Activated B cell treated with CpG ODN at 0.5 μM for 24 hours (primary cell): ENCODE measurements at regions not wholly inside any gene's neighbourhood (a gene's known extent, or its start where the extent isn't known, plus 50 kb on each side); places are given as distances from the start of the nearest gene placed in this dataset.
A peak's percentile ranks its signal among the peaks of the same experiment; 100 is the strongest.

ENCODE experiments used
- ATAC-seq: fragments of 200-7000 bp; cut with Tn5 transposase; one replicate; pipeline ENCODE4 v1.10.0; 2021; ENCODE audit warnings: low read depth, mild to moderate bottlenecking, moderate library complexity
- CTCF ChIA-PET: fragments of 350-600 bp; sonication (Branson Sonifier 250); formaldehyde crosslinking; loops from one replicate; lab custom pipeline; 2021; ENCODE audit warnings: antibody characterized with exemption; lab: Charles Lee
- POLR2A ChIA-PET: fragments of 350-600 bp; sonication (Branson Sonifier 250); formaldehyde crosslinking; loops from one replicate; lab custom pipeline; 2021; ENCODE audit warnings: antibody characterized with exemption; lab: Charles Lee
- DNase-seq: peaks from one replicate; pipeline ENCODE4 v3.0.0; 2022
- H3K27ac Mint-ChIP-seq: one replicate; pipeline ENCODE4 v1.8.0; 2020; ENCODE audit warnings: mixed read lengths
- H3K27me3 Mint-ChIP-seq: one replicate; pipeline ENCODE4 v1.8.0; 2021; ENCODE audit warnings: mixed read lengths
- H3K36me3 Mint-ChIP-seq: one replicate; pipeline ENCODE4 v1.8.0; 2021; ENCODE audit warnings: low read depth, mixed read lengths
- H3K4me1 Mint-ChIP-seq: one replicate; pipeline ENCODE4 v1.8.0; 2021; ENCODE audit warnings: mixed read lengths
- H3K4me3 Mint-ChIP-seq: one replicate; pipeline ENCODE4 v1.8.0; 2020; ENCODE audit warnings: mild to moderate bottlenecking, mixed read lengths
- H3K9me3 Mint-ChIP-seq: one replicate; pipeline ENCODE4 v1.8.0; 2020; ENCODE audit warnings: mixed read lengths
- intact Hi-C: fragments of 100-400 bp; cut with micrococcal nuclease; formaldehyde crosslinking; loops from one replicate; pipeline ENCODE4 v1.15.1; 2024
- TF ChIP-seq, protein P1 (sequence below): fragments of 200-600 bp; IDR thresholded peaks from one replicate; pipeline ENCODE4 v1.8.0; 2022; ENCODE audit warnings: antibody characterized with exemption, mild to moderate bottlenecking

DNA sequence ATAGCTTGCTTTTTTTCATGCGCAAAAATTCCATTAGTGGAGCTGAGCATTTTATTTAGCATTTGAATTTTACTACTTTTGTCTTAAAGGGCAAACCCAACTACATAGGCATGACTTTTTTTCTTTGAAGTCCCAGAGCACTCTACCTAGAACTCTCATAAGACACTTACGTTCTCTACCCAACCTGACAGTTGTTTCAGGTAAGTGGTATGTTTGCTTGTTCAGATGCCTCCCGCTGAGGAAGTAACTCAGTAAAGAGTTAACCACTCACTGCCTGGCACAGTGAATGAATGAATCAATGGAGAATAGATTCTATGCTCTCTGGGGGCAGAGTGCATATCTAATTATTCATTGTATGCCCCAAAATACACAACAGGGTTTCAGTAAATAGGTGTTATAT is 212.3 kb upstream of the PRDM1 start:
- no peak for DNase-seq
- H3K4me1 Mint-ChIP-seq = peaks cover 60% of the 10 kb centered on the region
- TF ChIP-seq, protein P1, sequence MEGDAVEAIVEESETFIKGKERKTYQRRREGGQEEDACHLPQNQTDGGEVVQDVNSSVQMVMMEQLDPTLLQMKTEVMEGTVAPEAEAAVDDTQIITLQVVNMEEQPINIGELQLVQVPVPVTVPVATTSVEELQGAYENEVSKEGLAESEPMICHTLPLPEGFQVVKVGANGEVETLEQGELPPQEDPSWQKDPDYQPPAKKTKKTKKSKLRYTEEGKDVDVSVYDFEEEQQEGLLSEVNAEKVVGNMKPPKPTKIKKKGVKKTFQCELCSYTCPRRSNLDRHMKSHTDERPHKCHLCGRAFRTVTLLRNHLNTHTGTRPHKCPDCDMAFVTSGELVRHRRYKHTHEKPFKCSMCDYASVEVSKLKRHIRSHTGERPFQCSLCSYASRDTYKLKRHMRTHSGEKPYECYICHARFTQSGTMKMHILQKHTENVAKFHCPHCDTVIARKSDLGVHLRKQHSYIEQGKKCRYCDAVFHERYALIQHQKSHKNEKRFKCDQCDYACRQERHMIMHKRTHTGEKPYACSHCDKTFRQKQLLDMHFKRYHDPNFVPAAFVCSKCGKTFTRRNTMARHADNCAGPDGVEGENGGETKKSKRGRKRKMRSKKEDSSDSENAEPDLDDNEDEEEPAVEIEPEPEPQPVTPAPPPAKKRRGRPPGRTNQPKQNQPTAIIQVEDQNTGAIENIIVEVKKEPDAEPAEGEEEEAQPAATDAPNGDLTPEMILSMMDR = no peak
- no peak for ATAC-seq
- H3K36me3 Mint-ChIP-seq = no peaks in the 10 kb centered on the region
- no peaks in the 10 kb centered on the region for H3K9me3 Mint-ChIP-seq
- H3K27me3 Mint-ChIP-seq = peaks cover 3% of the 10 kb centered on the region
- CTCF ChIA-PET = no interaction called here
- intact Hi-C loops = no loop called here
- H3K4me3 Mint-ChIP-seq = no peak overlapping the region
- POLR2A ChIA-PET = interaction anchor here (0.7 to 1.1 kb wide), 2 partner anchors 11 to 120 kb away, joined by 3 to 4 read pairs; no protein-coding TSS in a partner anchor
- H3K27ac Mint-ChIP-seq = peak overlapping the region; percentile 30

DNA sequence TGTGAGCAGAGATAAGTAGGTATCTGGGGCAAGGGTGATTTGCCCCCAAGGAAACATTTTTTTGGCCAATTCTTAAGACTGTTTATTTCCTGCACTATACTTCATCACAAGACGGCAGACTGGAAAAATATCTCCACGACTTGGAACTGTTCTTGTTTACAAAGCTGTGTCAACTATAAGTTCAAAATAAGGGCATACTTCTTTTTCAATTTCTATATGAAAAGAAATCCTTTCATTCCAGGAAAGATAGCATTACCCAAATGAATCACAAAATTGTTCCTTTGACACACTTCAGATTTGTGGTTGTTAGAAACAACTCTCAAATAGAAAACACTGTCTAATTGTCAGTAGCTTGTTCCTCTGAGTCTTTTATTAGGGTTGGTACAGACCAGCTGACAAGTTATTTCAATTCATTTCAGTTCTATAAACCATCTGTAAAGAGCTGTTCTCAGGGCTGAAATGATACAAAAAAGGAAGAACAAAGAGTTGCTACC is 212.9 kb upstream of the PRDM1 start:
- DNase-seq (no peak), ATAC-seq (no peak)
- Mint-ChIP-seq H3K9me3 (no peaks in the 10 kb centered on the region), H3K36me3 (no peaks in the 10 kb centered on the region), H3K4me1 (peaks cover 63% of the 10 kb centered on the region), H3K27ac (peak overlapping the region; percentile 30), H3K27me3 (peaks cover 3% of the 10 kb centered on the region), H3K4me3 (no peak overlapping the region)
- TF ChIP-seq, protein P1 = no peak
- intact Hi-C loops = no loop called here
- CTCF ChIA-PET = no interaction called here
- POLR2A ChIA-PET = interaction anchor here (0.7 to 1.1 kb wide), 2 partner anchors 10 to 121 kb away, joined by 3 to 4 read pairs; no protein-coding TSS in a partner anchor

- ChIA-PET CTCF (no interaction called here), POLR2A (no interaction called here)
- H3K27ac Mint-ChIP-seq = no peak overlapping the region
- no peak for ATAC-seq
- no peaks in the 10 kb centered on the region for H3K36me3 Mint-ChIP-seq
- DNase-seq = no peak
- H3K4me1 Mint-ChIP-seq = peaks cover 73% of the 10 kb centered on the region
- H3K4me3 Mint-ChIP-seq = no peak overlapping the region
- intact Hi-C loops = no loop called here
- peaks cover 3% of the 10 kb centered on the region for H3K27me3 Mint-ChIP-seq
- no peaks in the 10 kb centered on the region for H3K9me3 Mint-ChIP-seq
- TF ChIP-seq, protein P1 = no peak
Measured at GRCh38 chr6:105872249-105872648, 213.9 kb upstream of the PRDM1 start.

- intact Hi-C loops = loop anchor here (2.0 kb wide), 1 partner anchor 13 kb away; no protein-coding TSS in a partner anchor
- no peak for DNase-seq
- Mint-ChIP-seq H3K27ac (no peak overlapping the region), H3K4me3 (no peak overlapping the region), H3K36me3 (no peaks in the 10 kb centered on the region), H3K9me3 (no peaks in the 10 kb centered on the region), H3K4me1 (peaks cover 72% of the 10 kb centered on the region), H3K27me3 (peaks cover 3% of the 10 kb centered on the region)
- TF ChIP-seq, protein P1 = no peak
- ChIA-PET POLR2A (no interaction called here), CTCF (no interaction called here)
- no peak for ATAC-seq
Measured at GRCh38 chr6:105871542-105871941, 214.6 kb upstream of the PRDM1 start.

GRCh38 chr6:105869835-105870440 is 216.2 kb upstream of the PRDM1 start:
- Mint-ChIP-seq H3K27ac (no peak overlapping the region), H3K27me3 (peaks cover 3% of the 10 kb centered on the region), H3K4me1 (peaks cover 56% of the 10 kb centered on the region), H3K36me3 (no peaks in the 10 kb centered on the region), H3K9me3 (no peaks in the 10 kb centered on the region), H3K4me3 (no peak overlapping the region)
- ATAC-seq (no peak), DNase-seq (no peak)
- ChIA-PET CTCF (interaction anchor here (0.6 kb wide), 1 partner anchor 25 kb away, joined by 3 read pairs; no protein-coding TSS in a partner anchor), POLR2A (interaction anchor here (0.5 to 1.4 kb wide), 2 partner anchors 73 to 122 kb away, joined by 4 to 7 read pairs; no protein-coding TSS in a partner anchor)
- intact Hi-C loops = loop anchor here (2.0 kb wide), 1 partner anchor 15 kb away; no protein-coding TSS in a partner anchor
- TF ChIP-seq, protein P1 = no peak
